Stimulated activated CD4-positive, alpha-beta T cell treated with anti-CD3 and anti-CD28 coated beads, Interleukin-4, amount 100 ng/mL, for 48 hours (primary cell): ENCODE measurements at regions not wholly inside any gene's neighbourhood (a gene's known extent, or its start where the extent isn't known, plus 50 kb on each side); places are given as distances from the start of the nearest gene placed in this dataset.
"Not testable (repeated sequence)": the region's sequence is repeated elsewhere in the genome, so short reads cannot be mapped to it uniquely, and the experiment has no call there.

Source experiments
- DNase-seq, 2 donors: peaks; one replicate each; pipeline ENCODE4 v3.0.0-alpha.2; 2020; ENCODE audit warnings: low read depth in 2 of 2

DNA sequence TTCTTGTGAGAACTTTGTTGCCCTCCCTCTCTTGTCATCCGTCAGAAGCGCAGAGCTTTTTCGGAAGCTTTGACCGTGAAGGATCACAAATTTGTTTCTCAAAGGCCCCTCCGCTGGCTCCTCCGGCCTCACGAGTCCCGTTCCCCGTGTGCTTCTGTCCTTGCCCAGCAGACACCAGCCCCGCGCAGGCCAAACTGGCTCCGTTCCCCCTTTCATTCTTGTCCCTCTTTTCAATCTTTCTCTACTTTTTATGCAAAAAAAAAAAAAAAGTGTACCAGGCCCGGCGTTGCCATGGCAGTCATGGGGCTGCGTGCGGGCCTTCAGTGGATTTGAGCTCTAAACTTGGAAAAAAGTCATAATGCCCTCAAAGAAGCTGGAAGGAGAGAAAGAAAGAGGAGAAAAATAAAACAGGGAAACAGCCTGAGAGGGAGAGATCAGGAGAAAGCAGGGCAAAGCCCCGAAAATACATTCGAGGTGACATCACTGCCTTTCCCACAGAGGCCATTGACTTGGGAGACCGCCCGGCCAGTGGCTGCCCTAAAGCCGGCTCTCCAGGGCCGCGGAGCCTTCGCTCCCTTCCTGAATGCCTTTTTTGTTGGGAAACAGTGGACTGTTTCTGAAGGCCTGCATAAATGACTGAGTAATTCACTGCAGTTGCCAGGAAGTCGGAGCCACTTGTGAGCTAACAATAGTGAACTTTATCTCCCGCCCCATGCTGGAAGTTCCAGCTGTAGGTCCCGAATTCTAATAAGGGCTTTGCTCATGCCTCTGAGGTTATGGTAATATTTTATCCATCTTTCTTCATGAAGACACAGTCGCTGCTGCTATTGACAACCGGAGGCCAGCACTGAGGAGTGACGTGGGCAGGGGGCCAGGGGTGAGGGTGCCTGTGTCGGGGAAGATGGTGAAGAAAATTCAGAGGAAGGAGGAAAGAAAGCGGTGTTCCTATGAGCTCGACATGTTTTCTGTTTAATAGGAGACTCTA, 670.9 kb downstream of the QKI start:
- no peak for DNase-seq

DNA sequence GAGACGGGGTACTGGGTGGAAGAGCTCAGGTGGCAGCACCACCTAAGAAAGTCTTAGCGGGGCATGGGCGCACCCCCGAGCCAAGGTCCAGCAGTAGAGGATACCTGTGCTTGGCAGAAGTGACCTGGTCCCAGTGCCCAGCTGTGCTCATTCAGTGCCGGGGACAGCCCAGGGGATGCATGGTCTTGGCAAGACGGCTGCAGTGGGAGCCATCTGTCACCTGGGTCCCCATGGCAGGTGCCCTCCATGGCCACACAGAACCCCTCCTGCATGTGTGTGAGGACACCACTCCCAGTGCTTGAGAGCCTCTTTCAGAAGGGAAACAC, 664.7 kb downstream of the QKI start:
- DNase-seq = no peak

DNA sequence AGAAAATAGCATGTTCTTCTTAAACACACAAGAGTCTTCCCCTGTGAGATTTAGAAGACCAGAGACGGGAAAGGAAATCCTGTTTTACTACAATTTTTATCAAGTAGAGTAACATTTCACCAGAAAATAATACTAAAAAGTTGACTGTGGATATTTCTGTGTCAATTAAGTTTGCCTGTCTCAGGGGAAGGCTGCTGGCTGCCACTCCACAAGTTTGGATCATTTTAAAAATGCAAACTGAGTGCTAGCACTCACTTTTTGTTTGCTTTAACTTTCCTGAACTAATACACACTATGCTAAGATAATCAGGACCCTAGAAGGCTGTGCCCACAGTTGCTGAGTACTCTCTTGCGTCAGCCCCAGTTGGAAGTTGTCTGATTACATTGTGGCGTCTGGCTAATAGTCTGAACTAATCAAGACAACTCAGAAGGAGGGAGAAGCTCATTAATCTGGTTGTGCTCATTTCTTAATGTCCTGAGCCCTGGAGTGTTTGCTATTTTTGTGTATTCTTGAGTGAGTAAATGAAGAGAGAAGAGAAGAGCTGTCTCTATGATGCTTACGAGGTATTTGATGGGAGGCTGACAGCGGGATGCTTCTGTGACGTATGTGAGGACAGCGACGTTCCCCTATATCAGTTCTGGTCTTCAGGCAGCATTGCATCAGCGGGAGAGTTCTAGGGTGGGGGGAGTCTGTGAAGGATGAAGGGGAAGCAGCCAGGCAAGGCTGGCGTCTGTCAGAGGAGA, 664.2 kb downstream of the QKI start:
- DNase-seq = no peak

DNA sequence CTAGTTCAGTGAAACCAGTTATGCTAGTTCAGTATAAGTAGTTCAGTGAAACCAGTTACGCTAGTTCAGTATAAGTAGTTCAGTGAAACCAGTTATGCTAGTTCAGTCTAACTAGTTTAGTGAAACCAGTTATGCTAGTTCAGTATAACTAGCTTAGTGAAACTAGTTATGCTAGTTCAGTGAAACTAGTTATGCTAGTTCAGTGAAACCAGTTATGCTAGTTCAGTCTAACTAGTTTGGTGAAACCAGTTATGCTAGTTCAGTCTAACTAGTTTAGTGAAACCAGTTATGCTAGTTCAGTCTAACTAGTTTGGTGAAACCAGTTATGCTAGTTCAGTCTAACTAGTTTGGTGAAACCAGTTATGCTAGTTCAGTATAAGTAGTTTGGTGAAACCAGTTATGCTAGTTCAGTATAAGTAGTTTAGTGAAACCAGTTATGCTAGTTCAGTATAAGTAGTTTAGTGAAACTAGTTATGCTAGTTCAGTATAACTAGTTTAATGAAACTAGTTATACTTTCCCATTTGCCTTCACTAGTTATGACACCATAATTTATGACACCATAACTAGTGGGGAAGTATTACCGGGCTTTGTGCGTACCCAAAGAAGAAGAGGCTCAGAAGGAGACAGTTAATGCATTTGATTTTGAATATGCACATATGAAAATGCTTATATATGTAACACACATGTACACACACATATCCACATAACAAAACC, 662.5 kb downstream of the QKI start:
- not testable (repeated sequence) for DNase-seq

DNA sequence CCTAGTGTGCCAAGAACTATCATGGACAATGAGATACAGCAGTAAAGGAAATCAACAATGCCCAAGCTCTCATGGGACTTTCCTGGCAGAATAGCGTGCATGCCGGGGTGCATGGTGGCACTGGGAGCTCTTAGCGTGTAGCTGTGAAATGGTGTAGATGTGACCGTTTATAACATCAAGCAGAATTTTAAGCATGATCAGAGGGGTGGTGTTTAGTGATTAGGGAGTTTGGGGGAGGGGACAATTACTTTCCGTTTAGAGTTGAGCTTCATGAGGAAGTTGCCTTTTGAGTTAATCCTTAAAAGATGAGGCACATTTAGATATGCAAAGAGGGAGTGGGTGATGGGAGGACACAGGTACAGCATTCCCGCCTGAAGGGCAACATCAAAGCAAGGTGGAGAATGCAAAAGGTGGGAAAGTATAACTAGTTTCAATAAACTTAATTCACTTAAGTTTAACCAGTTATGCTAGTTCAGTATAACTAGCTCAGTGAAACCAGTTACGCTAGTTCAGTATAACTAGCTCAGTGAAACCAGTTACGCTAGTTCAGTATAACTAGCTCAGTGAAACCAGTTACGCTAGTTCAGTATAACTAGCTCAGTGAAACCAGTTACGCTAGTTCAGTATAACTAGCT, 661.6 kb downstream of the QKI start:
- DNase-seq = no peak

DNA sequence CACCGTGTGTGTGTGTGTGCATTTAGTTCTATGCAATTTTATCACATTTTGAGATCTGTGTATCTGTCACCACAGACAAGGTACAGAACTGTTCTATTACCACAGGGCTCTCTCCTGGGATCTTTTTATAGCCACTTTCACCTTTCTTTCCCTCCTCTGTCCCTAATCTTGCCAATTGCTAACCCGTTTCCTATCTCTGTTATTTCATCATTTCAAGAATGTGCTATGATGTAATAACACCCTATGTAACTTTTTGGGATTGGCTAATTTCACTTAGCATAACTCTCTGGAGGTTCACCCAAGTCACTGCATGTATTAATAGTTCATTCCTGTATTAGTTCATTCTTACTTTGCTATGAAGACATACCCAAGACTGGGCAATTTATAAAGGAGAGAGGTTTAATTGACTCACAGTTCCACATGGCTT, 657.7 kb downstream of the QKI start:
- DNase-seq = no peak

DNA sequence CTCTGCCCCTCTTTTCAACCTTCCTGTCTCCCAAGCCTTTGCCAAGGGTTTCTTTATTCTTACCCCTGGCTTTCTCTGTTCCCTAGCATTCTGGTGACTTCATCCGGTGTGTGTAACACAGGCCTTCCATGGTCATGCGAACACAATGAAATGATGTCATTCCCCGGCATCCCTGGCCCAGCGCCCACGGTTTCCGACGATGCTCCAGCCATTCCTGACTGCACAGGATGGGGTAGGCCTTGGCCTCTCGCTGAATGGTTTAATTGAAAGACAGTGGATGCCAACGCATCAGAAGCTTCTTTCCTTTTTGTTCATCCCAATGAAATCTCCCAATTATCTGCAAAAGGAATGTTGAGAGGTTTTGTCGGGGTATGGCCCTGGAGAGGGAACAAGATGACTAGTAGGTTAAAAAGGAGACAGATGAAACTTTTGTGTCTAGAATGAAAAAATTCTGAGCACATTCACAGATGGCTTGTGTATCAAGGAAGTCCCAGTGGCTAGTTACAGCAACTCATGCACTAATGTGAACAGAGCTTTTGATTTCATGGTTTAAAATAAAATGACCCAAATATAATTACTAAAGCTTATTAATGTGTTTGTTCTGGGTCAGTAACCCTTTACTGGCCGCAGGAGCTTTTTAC, 655.0 kb downstream of the QKI start:
- no peak for DNase-seq

- no peak for DNase-seq
Observed at GRCh38 chr6:164068527-164068926, 654.0 kb downstream of the QKI start.

DNA sequence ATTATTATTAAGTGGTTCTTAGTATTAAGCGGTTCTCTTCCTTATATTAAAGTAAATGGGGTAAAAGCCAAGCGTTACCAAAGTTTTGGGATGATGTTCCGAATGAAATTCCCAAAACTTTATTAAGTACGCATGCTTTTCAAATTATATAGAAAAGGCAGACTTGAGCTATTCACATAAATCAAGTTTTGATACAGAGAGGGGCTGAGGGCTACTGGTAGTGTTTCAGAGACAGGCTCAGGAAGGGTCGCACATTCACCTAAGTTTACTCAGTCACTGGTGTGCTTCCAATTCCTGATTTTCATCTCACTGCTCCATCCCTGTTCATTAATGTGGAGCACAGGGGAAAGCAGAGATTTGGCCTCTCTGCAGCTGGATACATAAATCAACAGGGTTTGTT, 652.2 kb downstream of the QKI start:
- DNase-seq = no peak

DNA sequence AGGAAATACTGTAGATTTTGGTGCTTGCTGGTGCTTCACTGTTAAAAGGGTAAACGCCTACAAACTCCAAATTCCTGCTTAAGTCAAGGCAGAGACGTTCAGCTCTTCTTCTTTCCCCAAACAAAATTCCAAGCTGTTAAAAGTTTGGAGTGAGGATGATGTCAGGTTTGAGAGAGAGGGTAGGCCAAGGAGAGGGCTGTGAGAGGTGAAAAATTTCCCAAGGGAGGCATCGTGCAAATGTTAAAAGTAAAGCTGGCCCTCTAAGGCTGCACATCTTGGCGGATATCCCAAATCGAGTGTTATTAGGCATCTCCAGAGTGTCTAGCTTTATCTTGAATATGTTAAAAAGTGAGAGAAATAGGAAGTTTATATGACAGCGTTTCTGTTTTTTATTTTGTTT, 651.8 kb downstream of the QKI start:
- no peak for DNase-seq

DNA sequence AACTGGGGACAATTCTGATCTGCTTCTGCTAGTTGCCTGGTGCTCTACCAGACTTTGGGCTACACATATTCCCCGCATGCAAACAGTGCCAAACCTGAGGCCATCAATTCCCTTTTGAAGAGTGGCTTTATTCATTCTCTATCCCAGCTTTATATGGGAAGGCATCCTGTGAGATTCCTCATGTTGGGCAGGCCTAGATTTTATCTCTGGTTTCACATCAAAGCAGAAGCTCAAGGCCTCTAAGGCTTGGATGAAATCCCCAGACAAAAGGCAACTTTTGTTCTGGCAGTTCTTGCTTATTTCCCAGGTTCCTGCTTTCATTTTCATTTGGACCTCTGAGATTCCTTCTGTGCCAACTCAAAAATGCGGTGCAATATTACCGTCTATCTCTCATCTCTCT, 648.8 kb downstream of the QKI start:
- DNase-seq = no peak

GRCh38 chr6:164062872-164063271, 648.4 kb downstream of the QKI start:
- no peak for DNase-seq

DNA sequence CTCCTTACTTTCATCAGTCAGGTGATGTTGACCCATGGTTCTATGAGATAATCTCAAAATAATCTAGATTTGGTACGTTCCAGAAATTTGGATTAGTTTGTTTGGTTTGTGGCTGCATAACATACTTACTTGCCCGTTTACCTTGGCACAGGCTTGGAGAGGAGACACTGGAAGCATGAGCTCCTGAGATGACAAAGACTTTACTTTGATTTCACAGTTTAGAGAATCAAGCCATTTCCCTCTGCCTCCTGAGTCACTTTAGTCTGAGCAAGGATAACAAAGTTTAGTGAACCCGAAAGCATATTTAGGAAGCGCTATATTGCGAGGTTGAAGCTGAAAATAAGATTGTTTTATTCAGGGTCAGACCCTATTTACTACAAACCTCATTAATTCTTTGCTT, 643.4 kb downstream of the QKI start:
- DNase-seq = no peak

- DNase-seq = no peak
Observed at GRCh38 chr6:164051427-164051826, 636.9 kb downstream of the QKI start.

DNA sequence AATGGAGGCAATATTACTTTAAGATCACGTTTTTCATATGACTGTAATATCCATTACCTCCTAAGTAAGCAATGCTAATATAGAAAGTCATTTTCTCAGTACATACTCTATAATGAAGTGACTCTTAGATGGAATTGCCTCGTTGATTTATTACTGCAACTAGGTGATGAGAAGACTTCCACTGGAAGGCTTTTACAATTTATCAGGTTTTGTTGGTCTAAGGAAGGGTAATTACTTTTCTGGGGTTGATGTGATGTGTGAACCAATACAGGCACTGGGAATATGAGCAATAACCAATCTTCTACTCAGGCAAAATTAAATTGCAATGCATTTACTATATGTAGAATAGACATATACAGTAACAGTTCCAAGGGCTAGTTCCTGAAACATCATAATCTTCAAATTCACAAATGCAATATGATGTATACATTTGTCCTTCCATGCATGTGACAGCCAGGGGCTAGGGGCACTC, 635.0 kb downstream of the QKI start:
- no peak for DNase-seq

- DNase-seq = no peak
Observed at GRCh38 chr6:164048840-164049516, 634.5 kb downstream of the QKI start.

DNA sequence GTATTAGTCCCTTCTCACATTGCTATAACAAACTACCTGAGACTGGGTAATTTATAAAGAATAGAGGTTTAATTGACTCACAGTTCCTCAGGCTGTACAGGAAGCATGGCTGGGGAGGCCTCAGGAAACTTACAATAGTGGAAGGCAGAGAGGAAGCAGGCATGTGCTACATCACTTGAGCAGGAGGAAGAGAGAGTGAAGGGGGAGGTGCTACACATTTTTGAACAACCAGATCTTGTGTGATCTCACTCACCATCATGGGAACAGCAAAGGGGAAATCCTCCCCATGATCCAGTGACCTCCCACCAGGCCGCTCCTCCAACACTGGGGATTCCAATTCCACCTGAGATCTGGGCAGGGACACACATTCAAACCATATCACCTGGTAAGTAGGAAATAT, 630.6 kb downstream of the QKI start:
- DNase-seq = no peak

DNA sequence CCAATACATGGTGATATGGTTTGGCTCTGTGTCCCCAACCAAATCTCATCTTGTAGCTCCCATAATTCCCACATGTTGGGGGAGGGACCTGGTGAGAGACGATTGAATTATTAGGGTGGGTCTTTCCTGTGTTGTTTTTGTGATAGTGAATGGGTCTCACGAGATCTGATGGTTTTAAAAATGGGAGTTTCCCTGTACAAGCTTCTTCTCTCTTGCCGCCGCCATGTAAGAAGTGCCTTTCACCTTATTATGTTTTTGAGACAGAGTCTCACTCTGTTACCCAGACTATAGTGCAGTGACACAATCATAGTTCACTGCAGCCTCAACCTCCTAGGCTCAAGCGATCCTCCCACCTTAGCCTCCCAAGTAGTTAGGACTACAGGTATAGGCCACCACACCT, 629.1 kb downstream of the QKI start:
- DNase-seq = not testable (repeated sequence)

GRCh38 chr6:164042212-164042611, 627.7 kb downstream of the QKI start:
- no peak for DNase-seq

DNA sequence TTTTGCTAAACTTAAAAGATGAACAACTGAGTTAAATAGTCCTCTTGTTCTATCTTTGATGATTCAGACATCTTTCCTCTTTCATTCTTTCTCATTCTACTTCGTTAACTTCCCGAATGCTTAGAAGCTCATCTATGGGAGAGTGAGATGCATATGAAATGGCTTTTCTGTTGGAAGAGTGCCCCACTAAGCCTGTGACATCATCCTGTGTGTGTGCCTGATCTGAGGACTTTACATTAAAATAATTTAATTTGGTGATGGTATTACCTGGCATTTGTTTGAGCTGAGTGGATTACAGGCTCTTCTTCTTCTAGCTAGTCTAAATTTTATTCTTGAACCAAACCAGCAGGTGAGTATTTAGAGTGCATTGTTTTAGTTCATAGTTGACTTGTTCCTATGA, 626.5 kb downstream of the QKI start:
- DNase-seq = no peak

DNA sequence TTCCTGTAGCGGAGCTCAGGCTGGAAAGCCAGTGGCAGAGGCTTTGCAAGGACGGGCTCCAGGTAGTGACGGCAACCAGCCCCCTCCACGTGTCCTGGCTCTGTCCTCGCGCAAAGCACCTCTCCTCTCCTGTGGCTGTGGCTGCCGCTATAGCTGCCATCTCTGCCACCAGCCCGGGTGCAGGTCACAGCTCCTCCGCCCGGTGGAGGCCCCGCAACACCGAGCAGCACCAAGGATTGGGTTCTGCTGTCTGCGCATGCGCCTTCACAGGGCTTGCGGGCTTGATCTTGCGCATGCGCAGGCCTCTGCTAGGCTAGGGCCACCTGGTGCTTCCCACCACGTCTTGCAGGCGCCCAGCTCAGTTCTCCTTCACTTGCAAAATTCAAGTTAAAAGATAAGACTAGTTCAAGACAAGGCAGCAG, 625.4 kb downstream of the QKI start:
- DNase-seq = peak in 1 of 2 donors; percentile 5
